ENCODE measurements at regions not wholly inside any gene's neighbourhood (a gene's known extent, or its start where the extent isn't known, plus 50 kb on each side); places are given as distances from the start of the nearest gene placed in this dataset.

GRCh38 chr18:51400721-51401120, 203.2 kb upstream of the MEX3C start:
- DNase-seq, result no peak

DNA sequence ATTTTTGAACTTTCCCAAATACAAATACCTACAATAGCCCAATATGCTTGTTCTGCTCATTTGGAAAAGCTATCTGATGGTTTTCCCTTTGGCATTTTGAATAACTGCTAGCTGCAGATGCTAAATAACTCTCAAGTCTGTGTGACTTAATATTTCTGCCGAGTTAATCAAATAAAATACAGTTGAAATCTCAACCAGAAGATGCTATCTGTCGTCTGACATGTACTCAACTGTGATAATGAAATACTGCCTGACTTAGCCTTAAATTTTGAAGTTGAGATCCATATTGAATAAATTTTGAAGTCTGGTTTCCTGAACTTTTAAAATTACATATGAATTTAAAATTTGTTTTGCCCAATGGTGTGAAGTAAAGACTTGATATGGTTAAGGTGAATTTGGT, 204.4 kb upstream of the MEX3C start:
- DNase-seq, result no peak

GRCh38 chr18:51404620-51405019, 207.1 kb upstream of the MEX3C start:
- DNase-seq, result no peak

DNA sequence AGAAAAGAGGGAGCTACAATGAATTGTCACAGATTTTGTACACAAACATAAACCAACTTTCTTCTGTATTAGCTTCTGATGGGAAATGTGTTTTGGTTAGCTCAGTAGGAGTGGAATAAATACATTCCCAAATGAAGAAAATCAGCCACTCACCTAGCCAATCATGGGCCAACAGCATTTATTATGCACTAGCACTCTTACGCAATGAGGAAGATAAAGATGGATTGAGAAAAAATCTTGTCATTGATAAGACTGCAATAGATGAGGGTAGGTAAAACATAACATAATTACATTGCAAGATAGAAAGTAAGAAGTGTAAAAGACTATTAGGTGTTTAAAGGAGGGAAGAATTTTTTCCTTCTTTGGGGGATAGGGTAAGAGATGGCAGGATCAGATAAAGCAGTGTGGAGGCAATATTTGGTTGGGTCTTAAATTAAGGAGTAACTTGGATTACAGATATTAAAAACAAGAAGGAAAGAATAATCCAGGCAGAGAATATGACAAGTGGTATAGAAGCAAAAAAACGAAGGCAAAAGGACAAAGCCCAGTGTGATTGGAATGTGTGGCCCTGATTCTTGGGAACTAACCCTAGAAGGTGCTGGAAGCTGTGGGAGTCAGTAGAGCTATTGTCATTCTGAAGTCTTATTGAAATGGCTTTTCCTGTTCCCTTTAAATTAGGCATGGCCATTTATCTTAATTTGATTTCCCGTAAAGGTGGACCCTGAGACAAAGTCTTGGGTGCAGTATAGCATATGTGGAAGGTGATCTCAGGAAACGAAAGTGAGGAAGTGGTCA, 208.4 kb upstream of the MEX3C start:
- DNase-seq, result no peak

- no peak for DNase-seq
Measured at GRCh38 chr18:51417643-51418483, 220.4 kb upstream of the MEX3C start.

DNA sequence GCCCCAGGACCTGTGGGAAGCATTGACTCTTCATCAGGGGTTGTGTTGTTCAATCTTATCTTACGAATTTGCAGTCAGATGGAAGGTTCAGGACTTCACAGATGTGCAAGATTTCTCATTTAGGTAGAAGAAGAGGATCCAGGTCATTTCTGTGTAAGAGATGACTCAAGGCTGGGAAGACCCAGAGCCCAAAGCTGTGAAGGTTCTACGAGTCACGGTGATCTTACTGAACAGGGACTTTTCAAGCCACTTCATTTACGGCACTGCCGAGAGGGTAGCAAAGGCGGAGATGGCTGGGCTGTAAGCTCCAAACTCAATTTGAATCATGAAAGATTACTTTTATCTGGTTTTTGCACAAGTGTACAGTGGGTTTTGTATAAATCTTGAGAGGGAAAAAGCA, 228.0 kb upstream of the MEX3C start:
- no peak for DNase-seq

- DNase-seq, result no peak
Measured at GRCh38 chr18:51425889-51426288, 228.4 kb upstream of the MEX3C start.

DNA sequence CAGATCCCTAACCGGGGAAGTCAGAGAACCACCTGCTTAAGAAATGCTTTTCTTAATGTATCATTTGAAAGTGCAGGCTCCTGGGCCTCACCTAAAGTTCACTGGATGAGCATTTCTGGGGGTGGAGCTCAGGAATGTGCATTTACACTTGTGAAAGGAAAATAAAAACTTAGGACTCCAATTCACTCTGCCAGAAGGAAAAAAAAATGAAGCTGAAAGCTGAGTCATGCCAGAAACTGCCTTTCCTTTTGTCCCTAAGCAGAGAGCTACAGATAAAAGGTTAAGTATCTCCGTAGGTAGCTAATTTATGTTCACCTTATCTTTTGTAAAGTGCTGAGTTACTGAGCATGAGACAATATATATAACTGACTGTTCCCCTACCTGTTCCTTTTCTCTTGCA, 229.5 kb upstream of the MEX3C start:
- no peak for DNase-seq

DNA sequence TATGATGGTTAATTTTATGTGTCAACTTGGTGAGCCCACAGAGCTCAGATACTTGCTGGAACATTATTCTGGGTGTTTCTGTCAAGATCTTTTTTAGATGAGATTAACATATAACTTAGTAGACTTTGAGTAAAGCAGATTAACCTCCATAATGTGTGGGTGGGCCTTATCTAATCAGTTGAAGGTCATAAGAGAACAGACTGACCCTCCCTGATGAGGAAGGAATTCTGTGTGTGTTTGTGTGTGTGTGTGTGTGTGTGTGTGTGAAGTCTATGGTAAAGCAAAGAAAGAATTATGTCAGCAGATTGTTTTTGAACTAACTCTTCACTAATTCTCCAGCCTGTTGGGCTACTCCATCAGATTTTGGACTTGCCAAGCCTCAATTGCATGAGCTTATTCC, 232.2 kb upstream of the MEX3C start:
- DNase-seq, result no peak

GRCh38 chr18:51430538-51430937, 233.1 kb upstream of the MEX3C start:
- no peak for DNase-seq

GRCh38 chr18:51433296-51433695, 235.8 kb upstream of the MEX3C start:
- DNase-seq, result no peak

- no peak for DNase-seq
Measured at GRCh38 chr18:51433881-51434280, 236.4 kb upstream of the MEX3C start.

DNA sequence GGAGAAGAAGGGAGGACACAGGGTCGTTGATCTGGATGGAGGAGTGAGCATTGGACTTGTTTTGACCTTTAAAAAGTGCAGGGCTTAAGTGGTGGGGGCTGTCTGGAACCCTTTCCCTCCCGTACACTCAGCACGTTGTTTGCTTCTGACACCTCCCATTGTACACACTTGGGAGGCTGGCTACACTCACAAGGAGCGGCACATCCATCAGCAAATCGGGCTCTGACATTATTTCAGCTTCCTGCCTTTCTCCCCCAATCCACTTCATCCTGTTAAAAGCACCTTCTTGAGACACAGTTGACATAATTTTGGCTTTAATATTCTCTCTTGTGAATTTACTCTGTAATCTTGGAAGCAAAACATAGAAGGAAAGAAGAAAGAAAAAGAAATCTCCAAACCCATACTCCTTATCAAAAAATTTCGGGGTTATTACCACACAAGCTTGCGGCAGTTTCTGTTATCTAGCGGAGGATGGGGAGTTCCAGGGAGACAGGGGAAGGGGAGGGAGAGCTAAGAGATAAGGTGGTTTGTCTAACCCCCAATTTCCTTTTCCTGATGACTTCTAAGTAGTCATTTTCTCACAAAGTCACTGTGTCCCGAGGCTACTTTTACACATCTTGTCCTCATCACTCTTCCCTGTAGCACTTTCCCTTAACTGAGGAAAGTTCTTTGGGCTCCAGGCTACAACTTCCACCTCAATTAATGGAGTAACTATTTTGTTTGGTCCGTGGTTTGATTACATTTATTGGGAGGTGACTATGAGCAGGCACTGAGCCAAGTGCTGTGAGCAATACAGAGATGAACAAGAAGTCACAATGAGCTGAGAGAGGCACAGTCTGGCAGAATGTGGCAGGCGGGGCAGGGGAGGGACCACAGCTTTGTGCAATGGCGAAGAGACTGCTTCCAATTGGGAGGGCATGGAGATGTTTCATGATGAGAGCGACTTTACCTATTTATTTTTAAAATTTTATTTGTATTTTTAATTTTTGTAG, 240.1 kb upstream of the MEX3C start:
- no peak for DNase-seq

DNA sequence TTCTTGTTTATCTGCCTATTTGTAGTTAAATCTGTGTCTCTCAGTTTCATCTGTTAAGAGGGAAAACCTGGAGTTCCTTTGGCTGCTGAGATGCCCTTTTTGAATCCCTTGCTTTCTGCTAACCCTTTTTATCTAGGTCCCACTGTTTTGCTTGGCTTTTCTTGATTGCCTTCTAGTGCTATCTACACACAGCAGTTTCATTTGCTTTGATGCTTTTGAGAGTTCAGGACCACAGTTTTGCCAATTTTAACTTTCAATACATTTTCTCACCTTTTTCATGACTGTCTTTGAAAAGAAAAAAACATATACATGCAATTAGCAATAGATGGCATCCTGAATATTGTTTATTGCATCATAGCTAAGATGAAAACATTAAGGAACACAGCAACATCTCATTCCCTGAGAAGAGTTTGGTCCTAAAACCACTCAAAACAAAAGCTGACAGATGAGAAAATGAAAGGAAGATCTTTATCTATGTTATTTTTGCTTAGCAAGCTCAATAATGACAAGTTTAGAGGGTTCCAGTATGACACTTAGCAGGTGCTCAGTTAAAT, 241.4 kb upstream of the MEX3C start:
- no peak for DNase-seq

- DNase-seq, result no peak
Measured at GRCh38 chr18:51442012-51442411, 244.5 kb upstream of the MEX3C start.

GRCh38 chr18:51446571-51447210, 249.2 kb upstream of the MEX3C start:
- no peak for DNase-seq

- DNase-seq, result no peak
Measured at GRCh38 chr18:51447351-51448342, 250.2 kb upstream of the MEX3C start.

- DNase-seq, result no peak
Measured at GRCh38 chr18:51448949-51449348, 251.5 kb upstream of the MEX3C start.

DNA sequence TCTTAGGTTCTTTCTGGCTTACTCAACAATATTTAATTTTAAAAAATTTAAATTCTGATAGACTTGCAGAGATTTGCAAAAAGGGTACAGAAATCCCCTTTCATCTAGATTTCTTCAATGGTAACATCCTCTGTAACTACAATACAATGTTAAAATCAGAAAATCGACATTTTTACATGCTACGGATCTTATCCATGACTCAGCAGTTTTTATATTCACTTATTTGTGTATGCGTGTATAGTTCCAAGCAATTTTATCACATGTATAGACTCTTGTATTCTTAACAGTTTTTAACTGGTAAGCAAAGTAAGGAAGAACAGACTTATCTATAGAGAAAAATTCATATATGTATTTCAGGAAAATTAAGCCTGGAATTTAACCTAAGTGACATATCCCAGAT, 256.1 kb upstream of the MEX3C start:
- no peak for DNase-seq

DNA sequence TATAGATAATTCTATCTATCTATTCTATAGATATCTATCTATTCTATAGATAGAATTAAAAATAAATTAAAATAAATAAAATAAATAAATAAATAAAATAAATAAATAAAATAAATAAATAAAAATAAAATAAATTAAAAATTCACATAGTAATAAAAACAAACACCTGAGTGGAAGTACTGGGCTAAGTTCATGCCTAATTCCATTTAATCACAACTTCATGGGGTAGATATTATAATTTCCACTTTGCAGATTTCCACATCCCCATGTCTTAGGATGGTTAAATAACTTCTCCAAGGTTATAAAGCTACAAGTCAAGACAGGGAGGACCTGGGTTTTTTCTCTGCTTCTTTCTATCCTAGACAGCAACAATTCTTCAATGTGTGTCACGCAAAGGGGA, 261.4 kb upstream of the MEX3C start:
- no peak for DNase-seq

GRCh38 chr18:51461956-51462355, 264.5 kb upstream of the MEX3C start:
- DNase-seq, result no peak

All from right forelimb (tissue), 1 donor.